NCI-H2227 (cell line): ENCODE measurements at regions not wholly inside any gene's neighbourhood (a gene's known extent, or its start where the extent isn't known, plus 50 kb on each side); places are given as distances from the start of the nearest gene placed in this dataset.
A peak's percentile ranks its signal among the peaks of the same experiment; 100 is the strongest.

Experiments used
- DNase-seq: peaks from one replicate; lab custom pipeline; 2025; ENCODE audit not compliant: unreplicated experiment; lab: John Stamatoyannopoulos, UW

DNA sequence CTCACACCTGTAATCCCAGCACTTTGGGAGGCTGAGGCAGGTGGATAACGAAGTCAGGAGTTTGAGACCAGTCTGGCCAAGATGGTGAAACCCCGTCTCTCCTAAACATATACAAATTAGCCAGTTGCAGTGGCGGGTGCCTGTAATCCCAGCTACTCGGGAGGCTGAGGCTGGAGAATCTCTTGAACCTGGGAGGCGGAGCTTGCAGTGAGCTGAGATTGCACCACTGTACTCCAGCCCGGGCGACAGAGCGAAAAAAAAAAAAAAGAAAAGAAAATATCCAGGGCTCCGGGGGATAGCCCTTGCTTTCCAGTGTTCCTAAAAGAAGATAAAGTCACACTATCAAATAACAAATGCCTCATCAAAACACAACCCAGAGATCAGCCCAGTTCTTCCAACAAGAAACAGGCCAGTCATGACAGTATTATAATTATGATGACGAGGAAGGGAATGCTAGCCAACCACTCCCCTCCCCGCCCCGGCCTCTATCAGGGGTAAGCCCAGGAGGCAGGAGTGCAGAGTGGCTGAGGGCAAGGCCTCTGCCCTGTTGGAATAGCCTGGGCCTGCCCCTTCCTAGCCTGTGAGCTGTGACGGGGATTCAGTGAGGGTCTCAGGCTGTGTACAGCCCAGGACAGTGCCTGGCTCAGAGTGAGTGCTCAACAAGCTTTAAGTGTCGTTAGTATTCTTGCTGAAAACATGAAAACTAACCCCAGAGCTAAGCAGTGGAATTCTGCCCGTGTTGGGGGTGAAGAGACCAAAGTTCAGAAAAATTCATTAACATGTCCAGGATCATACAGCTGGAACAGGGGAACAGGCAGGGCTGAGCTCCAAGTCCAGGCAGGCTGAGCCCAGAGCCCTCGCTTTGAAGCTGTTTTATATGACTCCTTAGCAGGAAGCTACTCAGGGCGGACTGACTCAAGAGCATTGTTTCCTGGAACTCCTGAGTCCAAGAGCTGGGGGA is 54.3 kb downstream of the FAM241B start:
- DNase-seq, result no peak

DNA sequence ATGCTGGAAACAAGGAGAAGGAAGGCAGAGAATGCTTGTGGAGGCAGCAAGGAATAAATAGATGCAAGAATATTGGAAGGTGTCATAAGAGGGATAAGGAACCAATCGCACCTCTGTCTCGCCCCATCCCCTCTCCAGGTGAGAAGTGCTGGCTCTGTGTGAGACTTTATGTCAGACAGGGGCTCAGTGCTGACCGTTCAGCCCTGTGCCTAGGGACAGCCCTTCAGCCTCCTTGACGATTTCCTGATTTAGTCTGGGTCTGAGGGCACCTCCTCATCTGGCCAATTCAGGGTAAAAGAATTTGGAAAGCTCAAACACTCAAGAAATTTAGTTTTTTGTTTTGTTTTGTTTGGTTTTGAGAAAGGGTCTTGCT is 54.9 kb downstream of the FAM241B start:
- DNase-seq, result no peak

DNA sequence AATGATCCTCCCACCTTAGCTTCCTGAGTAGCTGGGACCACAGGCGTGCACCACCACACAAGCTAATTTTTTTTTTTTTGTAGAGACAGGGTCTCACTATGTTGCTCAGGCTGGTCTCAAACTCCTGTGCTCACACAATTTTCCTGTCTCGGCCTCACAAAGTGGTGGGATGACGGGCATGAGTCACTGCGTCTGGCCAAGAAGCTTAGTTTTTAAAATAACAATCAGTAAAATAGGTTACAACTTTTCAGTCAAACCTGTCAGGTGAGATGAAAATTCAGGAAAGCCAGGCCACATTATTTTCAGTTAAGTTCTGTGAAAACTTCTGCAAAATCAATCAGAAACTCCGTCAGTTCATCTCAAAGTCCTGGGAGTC is 55.4 kb downstream of the FAM241B start:
- no peak for DNase-seq

DNA sequence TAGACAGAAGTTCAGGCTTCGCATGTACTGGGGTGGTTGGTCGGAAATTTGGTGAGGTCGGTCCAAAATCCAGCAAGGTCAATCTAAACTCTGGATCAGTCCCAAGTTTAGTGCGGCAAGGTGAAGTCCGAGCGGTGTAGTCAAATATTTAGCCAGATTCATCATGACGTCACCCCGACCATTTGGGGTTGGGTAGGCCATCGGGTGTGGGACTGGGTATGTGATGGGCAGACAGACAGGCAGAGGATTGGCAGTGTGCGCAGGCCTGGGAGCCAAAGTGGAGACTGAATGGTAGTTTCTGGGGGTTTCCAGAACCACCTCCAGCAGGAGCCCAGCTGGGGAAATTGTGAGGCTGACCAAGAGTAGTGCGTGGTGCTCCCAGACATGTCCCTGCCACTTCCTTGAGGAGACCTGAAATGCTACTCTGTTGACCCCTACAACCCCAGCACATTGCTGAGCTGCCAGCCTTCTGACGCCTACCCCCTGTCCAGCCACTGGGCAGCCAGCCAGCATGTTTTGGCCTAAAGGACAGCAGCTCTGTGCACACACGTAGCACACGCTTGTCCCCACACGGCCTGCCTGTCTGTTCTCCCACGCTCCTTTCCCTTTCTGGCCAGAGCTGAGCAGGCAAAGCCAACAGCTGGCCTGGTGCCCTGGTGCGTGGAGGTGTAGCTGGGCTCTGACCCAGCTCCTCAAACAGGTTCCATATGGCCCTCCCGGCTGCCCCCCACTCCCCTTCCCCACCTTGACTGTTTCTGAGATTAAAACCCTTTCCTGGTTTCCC is 55.9 kb downstream of the FAM241B start:
- no peak for DNase-seq

DNA sequence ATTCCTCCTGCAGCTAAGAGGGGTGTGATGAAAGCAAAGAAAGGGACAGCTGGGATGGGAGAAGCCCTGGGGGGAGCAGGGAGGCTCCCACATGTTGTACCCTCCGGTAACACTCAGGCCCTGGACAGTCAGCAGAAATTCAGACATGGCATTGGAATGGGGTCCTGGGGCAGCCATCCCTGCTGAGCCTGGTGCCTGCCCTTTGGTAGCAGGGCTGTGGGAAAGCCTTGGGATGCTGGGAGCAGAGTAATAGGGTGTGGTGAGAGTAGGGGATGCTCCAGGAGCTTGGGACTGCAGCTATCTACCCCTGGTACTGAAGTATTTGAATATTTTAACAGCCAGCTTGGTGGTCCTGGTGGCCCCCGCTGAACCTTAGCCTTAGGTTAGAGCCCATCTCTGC is 56.8 kb downstream of the FAM241B start:
- no peak for DNase-seq

DNA sequence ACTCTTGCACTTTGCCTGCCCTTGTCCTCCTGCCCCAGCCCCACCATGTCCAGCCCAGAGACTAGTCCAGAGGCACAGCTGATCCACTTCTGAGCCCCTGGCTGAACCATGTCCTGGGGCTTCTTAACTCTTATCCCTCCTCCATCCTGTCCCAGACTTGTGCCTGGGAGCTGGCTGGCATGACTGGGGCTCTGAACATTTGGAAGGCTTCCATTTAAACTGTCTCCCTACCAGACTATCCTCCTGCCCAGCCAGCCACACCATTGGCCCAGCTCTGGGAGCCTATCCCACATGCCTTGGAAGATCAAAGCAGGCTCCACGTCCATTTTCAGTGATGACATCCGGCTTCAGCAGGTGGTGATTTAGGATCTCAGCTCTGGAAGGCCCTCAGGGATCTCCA is 57.4 kb downstream of the FAM241B start:
- no peak for DNase-seq

DNA sequence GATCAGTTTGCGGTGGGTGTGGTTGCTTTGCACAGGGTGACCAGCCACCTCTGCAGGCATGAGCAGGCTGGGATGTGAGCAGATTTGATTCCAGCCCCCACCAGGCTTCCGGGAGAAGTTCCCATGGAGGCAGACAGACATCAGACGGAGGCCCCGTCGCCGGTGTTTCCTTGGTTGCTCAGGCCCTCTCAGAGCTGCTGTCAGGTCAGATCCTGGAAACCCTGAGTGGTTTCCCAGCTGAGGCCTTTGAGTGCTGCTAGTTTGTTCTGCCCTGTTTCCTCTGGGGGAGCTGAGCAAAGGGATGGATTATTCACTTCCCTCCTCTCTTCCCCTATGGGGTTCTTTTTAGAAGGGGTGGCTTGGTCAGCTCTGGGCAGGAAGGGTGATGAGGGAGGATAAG is 62.2 kb downstream of the FAM241B start:
- DNase-seq, result no peak

DNA sequence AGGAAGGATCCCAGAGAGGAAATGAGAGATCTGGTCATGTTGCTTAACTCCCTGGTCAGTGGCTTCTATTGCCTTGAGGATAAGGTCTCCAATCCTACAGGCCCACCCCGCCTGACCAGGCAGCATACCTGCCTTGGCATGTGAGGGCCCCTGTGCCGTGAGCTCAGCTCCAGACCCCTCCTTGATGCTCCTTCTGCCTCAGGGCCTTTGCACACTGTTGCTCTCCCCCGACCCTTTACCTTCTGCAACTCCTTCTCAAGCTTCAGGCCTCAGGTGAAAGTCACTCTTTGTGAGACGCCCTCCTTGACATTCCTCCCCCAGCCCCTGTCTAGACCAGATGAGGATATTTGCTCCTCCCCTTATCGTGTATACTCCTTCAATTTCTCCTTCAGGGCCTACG is 62.8 kb downstream of the FAM241B start:
- no peak for DNase-seq

DNA sequence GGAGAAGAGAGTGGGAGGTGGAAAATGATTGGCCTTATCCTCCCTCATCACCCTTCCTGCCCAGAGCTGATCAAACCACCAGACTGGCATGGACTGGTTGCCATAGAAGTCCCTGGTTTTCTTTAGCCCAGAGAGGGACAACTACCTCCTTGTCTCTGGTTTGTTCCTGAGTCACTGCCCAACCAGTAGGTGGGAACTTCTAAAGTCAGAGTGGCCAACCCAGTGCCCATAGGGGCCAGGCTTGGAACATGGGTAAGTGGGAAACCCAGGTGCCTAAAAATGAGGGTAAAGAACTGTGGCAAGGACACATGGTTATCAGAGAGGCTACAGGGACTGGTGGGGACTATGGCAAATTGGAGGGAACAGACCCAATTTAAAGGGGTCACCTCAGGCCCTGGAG is 63.8 kb downstream of the FAM241B start:
- DNase-seq, result no peak

DNA sequence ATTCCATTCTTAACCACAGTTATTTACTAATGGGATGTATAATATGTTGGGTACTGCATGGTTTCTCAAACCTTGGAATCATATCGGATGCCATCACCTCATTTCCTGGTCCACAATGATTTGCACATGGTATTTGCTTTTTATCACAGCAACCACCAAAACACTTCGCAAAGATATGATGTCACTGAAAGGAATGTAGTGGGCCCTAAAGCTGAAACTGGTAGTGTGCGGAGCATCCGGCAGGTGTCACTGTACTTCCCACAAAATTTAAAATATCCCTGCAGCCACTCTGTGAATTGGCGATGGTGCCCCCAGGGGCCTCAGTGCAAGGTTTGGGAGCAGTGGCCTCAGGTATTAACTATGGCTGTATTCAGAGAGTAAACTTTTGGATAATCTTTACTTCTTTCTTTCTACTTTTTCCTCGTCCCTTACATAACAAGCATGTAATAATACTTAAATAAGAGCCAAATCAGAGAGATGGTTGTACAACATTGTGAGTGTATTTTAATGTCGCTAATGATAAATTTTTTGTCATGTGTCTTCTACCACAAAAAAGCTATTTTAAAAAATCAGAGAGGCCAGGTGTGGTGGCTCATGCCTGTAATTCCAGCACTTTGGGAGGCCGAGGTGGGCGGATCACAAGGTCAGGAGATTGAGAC is 66.2 kb downstream of the FAM241B start:
- DNase-seq, result peak; percentile 26

DNA sequence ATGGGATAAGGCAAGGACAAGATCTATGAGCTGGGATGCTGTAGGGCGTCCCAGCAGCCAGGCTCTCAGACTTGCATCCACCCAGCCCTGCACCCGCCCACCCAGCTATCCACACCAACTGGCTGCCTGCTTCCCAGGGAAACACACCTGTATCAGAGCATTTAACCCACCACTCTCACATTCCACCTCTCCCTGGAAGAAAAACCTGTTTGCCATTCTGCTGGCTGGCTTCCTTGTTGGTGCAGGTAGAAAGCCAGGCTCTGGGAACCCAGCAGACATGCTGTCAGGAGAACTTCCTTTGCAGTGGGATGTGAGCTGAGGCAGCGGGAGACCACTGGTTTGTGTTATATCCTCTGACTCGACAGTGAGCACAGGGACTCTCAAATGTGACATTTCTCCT is 67.0 kb downstream of the FAM241B start:
- no peak for DNase-seq

DNA sequence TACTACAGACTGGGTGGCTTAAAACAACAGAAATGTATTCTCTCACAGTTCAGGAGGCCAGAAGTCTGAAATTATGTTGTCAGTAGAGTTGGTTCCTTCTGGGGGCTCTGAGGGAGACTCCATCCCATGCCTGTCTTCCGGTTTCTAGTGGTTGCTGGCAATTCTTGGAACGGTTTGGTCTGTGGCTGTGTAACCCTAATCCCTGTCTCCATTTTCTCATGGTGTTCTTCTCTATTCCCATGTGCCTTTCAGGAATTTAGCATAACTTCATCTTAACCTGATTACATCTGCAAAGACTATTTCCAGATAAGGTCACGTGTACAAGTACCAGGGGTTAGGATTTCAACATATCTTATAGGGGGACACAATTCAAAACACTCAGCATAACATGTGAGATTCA is 73.2 kb downstream of the FAM241B start:
- DNase-seq, result no peak

DNA sequence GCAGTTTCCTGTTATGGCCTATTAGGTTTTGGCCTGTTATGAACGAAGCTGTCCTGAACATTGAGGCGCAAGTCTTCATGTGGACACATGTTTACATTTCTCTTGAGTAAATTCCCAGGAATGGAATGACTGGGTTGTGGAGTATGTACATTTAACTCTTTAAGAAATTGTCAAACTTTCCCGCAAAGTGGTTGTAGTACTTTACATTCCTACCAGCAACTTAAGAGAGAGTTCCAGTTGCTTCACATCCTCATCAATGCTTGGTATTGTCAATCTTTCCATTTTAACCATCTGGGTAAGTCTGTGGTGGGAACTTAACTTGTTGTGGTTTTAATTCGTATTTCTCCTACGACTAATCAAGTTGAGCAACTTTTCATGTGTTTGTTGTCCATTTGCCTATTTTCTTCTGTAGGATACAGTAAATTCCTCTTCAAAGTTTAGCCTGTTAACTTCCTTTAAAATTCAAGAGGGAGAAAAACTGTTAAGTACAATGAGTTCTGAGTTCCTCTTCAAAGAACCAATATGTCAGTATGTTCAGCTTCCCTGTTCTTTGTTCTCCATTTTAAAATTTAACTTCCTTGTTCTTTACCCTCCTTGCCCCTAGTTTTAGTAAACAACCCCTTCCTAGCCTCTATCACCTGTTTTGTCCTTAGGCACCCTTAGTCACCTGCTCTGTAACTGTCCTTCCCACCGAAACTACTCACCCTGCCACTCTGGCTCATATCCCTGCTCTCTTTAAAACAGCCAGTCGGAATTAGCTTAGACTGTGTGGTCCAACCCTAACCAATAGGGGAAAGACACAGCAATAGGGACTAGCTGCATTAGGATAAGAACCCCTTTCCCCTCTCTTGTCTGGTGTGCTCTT is 74.0 kb downstream of the FAM241B start:
- DNase-seq, result no peak

DNA sequence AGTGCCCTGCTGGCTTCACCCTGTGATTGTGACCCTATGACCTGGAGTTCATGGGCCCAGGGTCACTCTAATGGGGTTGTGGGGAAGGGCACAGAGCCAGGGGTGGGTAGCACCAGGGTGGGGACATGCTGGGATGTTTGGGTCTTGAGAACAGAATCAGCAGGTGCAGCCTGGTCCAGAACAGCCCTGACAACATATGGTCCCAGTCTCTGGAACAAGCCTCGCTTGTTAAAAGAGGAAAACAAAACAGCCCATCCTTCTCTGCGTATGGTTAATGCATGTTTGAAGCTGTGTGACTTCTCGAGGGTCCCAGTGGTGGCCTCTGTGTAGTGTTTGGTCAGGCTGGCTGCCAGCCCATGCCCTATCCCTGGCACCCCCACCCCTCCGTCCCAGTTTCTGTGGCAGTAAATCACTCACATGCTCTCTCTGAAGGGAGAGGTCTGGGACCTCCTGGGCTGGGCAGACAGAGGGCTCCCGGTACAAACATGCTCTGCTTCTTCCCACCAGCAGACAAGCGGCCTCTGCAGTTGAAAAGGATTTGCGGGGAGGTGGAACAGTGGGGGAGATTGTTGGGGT is 79.4 kb downstream of the FAM241B start:
- no peak for DNase-seq

DNA sequence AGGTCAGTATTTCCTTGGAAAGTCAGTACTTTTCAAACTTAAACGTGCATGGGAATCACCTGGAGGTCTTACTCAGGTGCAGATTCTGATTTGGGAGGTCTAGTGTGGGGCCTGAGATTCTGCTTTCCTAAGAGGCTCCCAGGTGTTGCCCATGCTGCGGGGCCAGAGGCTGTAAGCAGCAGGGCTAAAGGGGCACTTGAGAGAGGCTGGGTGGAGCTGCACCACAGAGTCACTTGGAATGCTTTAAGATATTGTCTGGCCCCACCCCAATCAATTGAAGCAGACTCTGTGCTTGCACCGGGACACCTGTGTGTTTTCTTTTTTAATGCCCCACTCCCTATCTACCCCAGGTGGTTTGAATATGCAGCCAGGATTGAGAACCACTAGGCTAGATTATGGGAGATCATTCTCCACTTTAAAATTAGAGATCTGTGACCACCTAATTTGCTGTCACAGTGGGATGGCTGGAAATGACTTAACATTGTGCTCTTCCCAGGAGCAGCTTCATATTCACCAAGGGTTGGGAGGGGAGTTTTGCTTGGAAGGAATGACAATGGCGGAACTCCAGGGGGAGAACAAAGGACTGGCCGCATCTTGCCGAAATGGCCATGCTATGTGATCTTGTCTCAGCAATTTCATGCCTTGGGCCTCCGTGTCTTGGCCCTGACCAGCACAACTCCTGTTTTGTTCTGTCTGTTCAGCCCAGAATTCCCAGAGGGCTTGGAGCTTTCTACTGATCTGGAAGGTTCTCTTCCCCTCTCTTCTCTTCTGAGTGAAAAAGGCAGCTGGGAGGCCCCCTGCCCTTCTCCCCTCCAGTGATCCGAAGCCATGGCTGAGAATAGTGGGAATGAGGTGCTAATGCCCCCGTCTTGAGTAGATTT is 80.2 kb downstream of the FAM241B start:
- DNase-seq, result no peak

DNA sequence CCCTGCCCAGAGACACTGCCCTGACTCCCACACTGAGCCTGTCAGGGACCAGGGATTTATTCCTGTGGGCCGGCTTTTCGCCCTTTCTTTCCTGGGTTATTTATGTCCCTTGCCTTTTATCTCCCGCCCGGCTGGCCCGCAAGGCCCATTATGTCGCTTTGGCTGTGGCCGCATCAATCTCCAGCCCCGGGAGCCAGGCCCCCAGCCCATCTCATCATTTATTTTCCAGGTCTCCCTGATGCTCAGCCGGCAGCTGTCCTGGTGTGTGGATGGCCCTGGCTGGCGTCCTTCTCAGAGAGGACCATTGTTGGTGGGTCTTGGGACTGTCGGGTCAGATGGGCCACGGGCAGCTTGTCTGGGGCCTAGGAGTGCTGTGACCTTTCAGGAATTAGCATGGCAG is 82.3 kb downstream of the FAM241B start:
- DNase-seq, result no peak

DNA sequence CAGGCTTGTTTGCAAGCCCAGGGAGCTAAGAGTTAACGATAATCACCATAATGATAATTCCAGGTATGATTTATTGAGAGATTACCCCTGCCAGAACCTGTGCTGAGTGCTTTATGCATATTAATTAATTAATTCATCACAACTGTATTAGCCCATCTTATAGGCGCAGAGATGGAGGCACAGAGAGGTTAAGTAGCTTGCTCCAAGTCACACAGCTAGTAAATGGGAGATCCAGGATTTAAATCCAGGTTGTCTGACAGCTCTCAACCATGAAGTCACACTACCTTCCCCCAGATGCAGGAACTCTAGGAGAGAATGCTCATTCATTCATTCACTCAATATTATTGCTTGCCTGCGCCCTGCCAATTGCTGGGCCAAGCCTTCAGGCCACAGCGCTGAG is 84.5 kb downstream of the FAM241B start:
- DNase-seq, result no peak

DNA sequence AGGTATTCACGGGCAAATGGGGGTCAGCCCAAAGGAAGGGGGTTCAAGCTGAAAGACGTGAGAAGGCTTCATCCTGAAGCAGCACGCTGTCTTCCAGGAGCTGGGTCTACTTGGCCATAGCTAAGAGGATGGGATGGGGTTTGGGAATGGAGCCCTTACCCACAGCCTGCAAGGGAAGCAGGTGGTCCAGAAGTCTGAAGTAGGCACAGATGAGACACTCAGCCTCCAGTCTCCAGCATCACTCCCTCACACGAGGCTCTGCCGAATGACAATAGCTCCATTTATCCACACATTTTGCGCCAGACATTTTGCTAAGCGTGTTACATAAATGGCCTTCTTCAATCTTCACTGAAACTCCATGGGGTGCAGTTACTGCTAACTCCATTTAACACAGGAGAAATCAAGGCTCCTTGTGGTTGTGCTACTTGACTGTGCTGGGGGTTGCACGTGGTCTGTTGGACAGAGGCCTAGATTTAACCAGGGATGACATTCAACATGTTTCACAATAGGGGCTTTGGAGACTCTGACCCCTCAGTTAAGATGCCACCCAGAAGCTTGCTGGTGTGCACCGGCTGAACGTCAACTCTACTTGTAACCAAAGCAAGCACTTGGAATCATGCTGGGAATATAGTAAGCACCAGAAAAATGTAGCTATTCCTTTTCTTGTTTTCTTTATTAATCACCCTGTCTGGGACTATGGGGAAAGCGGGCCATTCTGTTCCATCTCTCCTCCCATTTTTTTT is 85.3 kb downstream of the FAM241B start:
- DNase-seq, result no peak
